ENCODE measurements at regions not wholly inside any gene's neighbourhood (a gene's known extent, or its start where the extent isn't known, plus 50 kb on each side); places are given as distances from the start of the nearest gene placed in this dataset.
"Not testable (repeated sequence)": the region's sequence is repeated elsewhere in the genome, so short reads cannot be mapped to it uniquely, and the experiment has no call there.

- not testable (repeated sequence) for DNase-seq
Observed at GRCh38 chr7:156369929-156370328, 270.6 kb upstream of the RNF32 start.

- DNase-seq, result no peak
Observed at GRCh38 chr7:156368053-156368843, 272.3 kb upstream of the RNF32 start.

GRCh38 chr7:156363751-156364150 lies 276.8 kb upstream of the RNF32 start:
- DNase-seq, result no peak

- no peak for DNase-seq
Observed at GRCh38 chr7:156360835-156361234, 279.7 kb upstream of the RNF32 start.

GRCh38 chr7:156356551-156356950 lies 284.0 kb upstream of the RNF32 start:
- DNase-seq, result no peak

- no peak for DNase-seq
Observed at GRCh38 chr7:156353352-156353751, 287.2 kb upstream of the RNF32 start.

GRCh38 chr7:156347703-156348248 lies 292.8 kb upstream of the RNF32 start:
- DNase-seq, result not testable (repeated sequence)

- no peak for DNase-seq
Observed at GRCh38 chr7:156347132-156347531, 293.4 kb upstream of the RNF32 start.

- no peak for DNase-seq
Observed at GRCh38 chr7:156344595-156344994, 296.0 kb upstream of the RNF32 start.

GRCh38 chr7:156334636-156335035 lies 305.9 kb upstream of the RNF32 start:
- no peak for DNase-seq

- no peak for DNase-seq
Observed at GRCh38 chr7:156327916-156328315, 312.7 kb upstream of the RNF32 start.

GRCh38 chr7:156327474-156327873 lies 313.1 kb upstream of the RNF32 start:
- no peak for DNase-seq

GRCh38 chr7:156324201-156324600 lies 316.4 kb upstream of the RNF32 start:
- no peak for DNase-seq

- DNase-seq, result not testable (repeated sequence)
Observed at GRCh38 chr7:156321430-156321829, 319.1 kb upstream of the RNF32 start.

- DNase-seq, result no peak
Observed at GRCh38 chr7:156318926-156319325, 321.6 kb upstream of the RNF32 start.

GRCh38 chr7:156318426-156318825 lies 322.1 kb upstream of the RNF32 start:
- no peak for DNase-seq

GRCh38 chr7:156309016-156309620 lies 331.5 kb upstream of the RNF32 start:
- DNase-seq, result no peak

- DNase-seq, result no peak
Observed at GRCh38 chr7:156307193-156307592, 333.4 kb upstream of the RNF32 start.

GRCh38 chr7:156305351-156305750 lies 335.2 kb upstream of the RNF32 start:
- no peak for DNase-seq

GRCh38 chr7:156282816-156283215 lies 357.8 kb upstream of the RNF32 start:
- DNase-seq, result no peak

GRCh38 chr7:156279635-156280034 lies 360.9 kb upstream of the RNF32 start:
- no peak for DNase-seq

GRCh38 chr7:156275292-156275691 lies 365.3 kb upstream of the RNF32 start:
- no peak for DNase-seq

- DNase-seq, result no peak
Observed at GRCh38 chr7:156274557-156274956, 366.0 kb upstream of the RNF32 start.

GRCh38 chr7:156261581-156261980 lies 379.0 kb upstream of the RNF32 start:
- DNase-seq, result no peak

All from NCI-H524 treated with DMSO at 0.1 percent for 48 hours (cell line).